AG04450 (cell line): ENCODE measurements at regions not wholly inside any gene's neighbourhood (a gene's known extent, or its start where the extent isn't known, plus 50 kb on each side); places are given as distances from the start of the nearest gene placed in this dataset.

Experiments used
- CTCF ChIA-PET: fragments of 300-600, 350-600 bp; formaldehyde crosslinking; extraction: SDS; loops from one replicate; lab custom pipeline; 2022; ENCODE audit warnings: antibody characterized with exemption, inconsistent platforms; lab: Charles Lee
- POLR2A ChIA-PET: fragments of 350-600 bp; formaldehyde crosslinking; extraction: SDS; loops from one replicate; lab custom pipeline; 2021; ENCODE audit warnings: antibody characterized with exemption, inconsistent platforms; lab: Yijun Ruan, JAX
- DNase-seq: peaks from one replicate; pipeline ENCODE4 v3.0.0-alpha.2; 2011; ENCODE audit warnings: low read depth, low spot score
- H3K27ac ChIP-seq: one replicate; pipeline ENCODE4 v1.5.1; 2012; ENCODE audit warnings: low read depth, low read length, control low read depth
- H3K27me3 ChIP-seq: one replicate; pipeline ENCODE4 v1.6.0; 2012; ENCODE audit warnings: low read length; ENCODE audit not compliant: control insufficient read depth, insufficient read depth
- H3K4me3 ChIP-seq: 2 replicates; pipeline ENCODE4 v1.5.1; 2011; ENCODE audit warnings: mild to moderate bottlenecking, low read depth, low read length, control low read depth
- H3K9me3 ChIP-seq: 2 replicates; pipeline ENCODE4 v1.5.1; 2012; ENCODE audit warnings: low read length; ENCODE audit not compliant: control insufficient read depth, insufficient read depth
- TF ChIP-seq, protein P1 (sequence below): IDR thresholded peaks from 2 replicates; pipeline ENCODE4 v1.5.1; 2011; ENCODE audit warnings: low read depth, low read length, control low read depth, inconsistent platforms

DNA sequence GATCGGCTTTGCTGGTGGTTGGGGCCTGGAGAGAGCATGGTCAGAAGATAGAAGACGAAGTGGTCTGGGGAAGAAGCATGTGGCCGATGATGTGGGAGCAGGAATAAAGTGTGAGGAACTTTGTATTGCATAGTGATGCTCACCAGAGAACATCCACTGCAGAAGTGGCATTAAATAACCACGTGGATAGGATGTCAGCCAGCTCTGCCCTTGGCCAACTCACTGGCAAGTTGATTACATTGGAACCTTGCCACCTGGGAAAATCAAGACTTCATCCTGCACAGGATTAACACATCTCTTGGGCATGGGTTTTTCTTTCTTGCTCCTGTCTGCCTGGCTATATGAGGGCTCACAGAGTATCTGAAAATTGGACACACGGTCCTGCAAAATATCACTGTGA, 217.4 kb downstream of the DMRT2 start:
- no peak overlapping the region for H3K27ac ChIP-seq
- H3K27me3 ChIP-seq, result no peaks in the 10 kb centered on the region
- no peaks in the 10 kb centered on the region; the same call in 1 of the 2 replicates for H3K9me3 ChIP-seq
- TF ChIP-seq, protein P1, sequence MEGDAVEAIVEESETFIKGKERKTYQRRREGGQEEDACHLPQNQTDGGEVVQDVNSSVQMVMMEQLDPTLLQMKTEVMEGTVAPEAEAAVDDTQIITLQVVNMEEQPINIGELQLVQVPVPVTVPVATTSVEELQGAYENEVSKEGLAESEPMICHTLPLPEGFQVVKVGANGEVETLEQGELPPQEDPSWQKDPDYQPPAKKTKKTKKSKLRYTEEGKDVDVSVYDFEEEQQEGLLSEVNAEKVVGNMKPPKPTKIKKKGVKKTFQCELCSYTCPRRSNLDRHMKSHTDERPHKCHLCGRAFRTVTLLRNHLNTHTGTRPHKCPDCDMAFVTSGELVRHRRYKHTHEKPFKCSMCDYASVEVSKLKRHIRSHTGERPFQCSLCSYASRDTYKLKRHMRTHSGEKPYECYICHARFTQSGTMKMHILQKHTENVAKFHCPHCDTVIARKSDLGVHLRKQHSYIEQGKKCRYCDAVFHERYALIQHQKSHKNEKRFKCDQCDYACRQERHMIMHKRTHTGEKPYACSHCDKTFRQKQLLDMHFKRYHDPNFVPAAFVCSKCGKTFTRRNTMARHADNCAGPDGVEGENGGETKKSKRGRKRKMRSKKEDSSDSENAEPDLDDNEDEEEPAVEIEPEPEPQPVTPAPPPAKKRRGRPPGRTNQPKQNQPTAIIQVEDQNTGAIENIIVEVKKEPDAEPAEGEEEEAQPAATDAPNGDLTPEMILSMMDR, result no peak
- ChIA-PET CTCF (no interaction called here), POLR2A (no interaction called here)
- DNase-seq, result no peak
- H3K4me3 ChIP-seq, result no peak overlapping the region

DNA sequence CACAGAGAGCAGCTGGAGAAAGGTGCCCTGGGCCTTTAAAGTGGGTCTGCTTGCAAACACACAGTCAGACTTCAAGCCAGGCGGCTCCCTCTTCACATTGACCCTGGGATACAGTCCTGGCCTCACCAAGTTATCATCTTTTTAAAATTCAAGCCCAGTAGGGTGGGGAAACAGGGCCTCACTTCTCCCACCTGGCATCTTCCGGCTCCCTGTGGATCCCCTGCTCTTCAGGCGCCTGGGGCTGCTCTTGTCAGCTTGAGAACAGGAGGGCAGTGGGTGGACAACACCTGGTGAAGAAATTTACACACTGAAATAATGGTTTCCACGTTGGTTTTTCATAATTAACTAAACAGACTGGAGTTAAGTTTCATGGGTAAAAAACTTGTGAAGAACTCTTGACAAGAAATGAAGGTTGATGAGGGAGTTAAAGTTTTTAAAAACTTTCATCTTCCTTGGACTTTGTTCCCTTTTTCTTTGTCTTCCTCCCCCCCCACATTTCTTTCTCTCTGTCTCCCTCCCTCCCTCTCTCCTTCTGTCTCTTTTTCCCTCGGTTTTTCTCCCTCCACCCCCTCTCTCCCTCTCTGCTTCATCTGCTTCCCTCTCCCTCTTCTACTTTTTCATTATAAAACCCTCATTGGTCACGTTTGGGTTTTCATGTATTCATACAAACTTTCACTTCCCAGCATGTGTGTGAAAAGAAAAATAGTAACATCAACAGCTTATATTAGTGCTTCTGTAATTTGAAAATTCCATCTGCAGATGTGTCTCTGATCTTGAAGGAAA, 219.6 kb downstream of the DMRT2 start:
- DNase-seq, result no peak
- no peak overlapping the region for H3K27ac ChIP-seq
- TF ChIP-seq, protein P1, result no peak
- no peaks in the 10 kb centered on the region for H3K27me3 ChIP-seq
- ChIA-PET CTCF (no interaction called here), POLR2A (no interaction called here)
- H3K9me3 ChIP-seq, result no peaks in the 10 kb centered on the region; the same call in 1 of the 2 replicates
- H3K4me3 ChIP-seq, result no peak overlapping the region

DNA sequence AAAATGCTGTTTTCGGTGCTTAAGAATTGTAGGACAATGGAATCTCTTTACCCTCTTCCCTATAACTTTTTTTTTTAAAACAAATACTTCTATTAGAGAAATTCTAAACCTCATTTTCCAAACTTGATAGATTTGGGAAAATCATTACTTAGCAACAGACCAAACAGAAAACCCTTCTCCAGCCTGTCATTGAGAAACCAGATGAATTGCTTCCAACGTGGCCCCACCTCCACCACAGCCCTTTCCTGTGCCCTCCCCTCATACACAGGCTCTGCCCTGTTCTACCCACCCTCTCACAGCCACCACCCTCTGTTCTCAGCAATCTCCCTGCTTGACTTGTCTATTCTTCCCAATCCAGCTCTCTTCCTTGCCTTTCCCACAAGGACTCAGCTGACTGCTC, 221.2 kb downstream of the DMRT2 start:
- Histone ChIP-seq H3K4me3 (no peak overlapping the region), H3K9me3 (no peaks in the 10 kb centered on the region; the same call in 1 of the 2 replicates), H3K27me3 (no peaks in the 10 kb centered on the region), H3K27ac (no peak overlapping the region)
- CTCF ChIA-PET, result no interaction called here
- DNase-seq, result no peak
- TF ChIP-seq, protein P1, result no peak
- POLR2A ChIA-PET, result no interaction called here

DNA sequence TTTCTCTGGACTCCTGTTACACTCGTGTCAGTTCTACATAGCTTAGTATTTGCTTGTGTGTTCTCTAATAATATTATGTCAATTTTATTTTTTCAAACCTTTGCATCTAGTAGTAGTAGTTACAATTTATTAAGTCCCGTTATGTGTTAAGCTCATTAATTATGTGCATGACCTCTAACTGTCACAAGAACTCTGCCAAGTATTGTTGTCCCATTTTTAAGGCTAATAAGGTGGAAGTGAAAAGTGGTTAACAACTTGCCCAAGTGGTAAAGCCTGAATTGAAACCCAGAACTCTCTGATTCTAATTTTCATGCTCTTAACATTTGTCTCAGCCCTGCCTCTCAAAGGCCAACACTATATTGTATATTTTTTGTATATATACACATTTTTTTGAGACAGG, 221.6 kb downstream of the DMRT2 start:
- CTCF ChIA-PET, result no interaction called here
- POLR2A ChIA-PET, result no interaction called here

DNA sequence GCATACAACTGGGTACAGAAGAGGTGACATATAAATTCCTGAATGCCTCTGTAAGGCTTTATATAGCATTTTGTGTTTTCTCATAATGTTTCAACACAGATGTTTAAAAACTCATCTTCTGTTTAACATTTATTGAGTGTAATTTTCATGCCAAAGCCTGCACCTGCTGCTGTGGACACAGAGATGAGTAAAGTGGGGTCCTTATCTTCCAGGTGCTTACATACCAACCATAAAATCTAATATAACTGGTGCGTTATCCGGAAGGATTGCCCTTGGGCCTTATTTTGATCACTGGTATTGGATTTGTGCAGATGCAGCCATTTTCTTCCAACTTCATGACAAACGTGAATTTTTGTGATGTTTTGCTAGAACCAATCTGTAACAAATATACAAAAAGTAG, 222.3 kb downstream of the DMRT2 start:
- no peak overlapping the region for H3K27ac ChIP-seq
- no peak overlapping the region for H3K4me3 ChIP-seq
- no peaks in the 10 kb centered on the region for H3K27me3 ChIP-seq
- TF ChIP-seq, protein P1, result no peak
- no peak for DNase-seq
- ChIA-PET POLR2A (no interaction called here), CTCF (no interaction called here)
- no peaks in the 10 kb centered on the region; the same call in 1 of the 2 replicates for H3K9me3 ChIP-seq

More for the DNA sequence above, 221.6 kb downstream of the DMRT2 start:
- H3K27me3 ChIP-seq, result no peaks in the 10 kb centered on the region
- no peak for DNase-seq
- no peaks in the 10 kb centered on the region; the same call in 1 of the 2 replicates for H3K9me3 ChIP-seq
- TF ChIP-seq, protein P1, result no peak
- no peak overlapping the region for H3K4me3 ChIP-seq
- no peak overlapping the region for H3K27ac ChIP-seq
